Endodermal cell (in vitro differentiated cells): ENCODE measurements at regions not wholly inside any gene's neighbourhood (a gene's known extent, or its start where the extent isn't known, plus 50 kb on each side); places are given as distances from the start of the nearest gene placed in this dataset.
"Not testable (repeated sequence)": the region's sequence is repeated elsewhere in the genome, so short reads cannot be mapped to it uniquely, and the experiment has no call there.

ENCODE experiments used
- DNase-seq: peaks from one replicate; pipeline ENCODE4 v3.0.0-alpha.2; 2017
- H3K27ac ChIP-seq: 2 replicates; pipeline ENCODE4 v1.5.1; 2013; ENCODE audit warnings: mild to moderate bottlenecking, low read depth, low read length, moderate library complexity
- H3K27me3 ChIP-seq: 2 replicates; pipeline ENCODE4 v1.6.1; 2013; ENCODE audit warnings: mild to moderate bottlenecking, low read length, moderate library complexity; ENCODE audit not compliant: insufficient read depth, control insufficient read depth, poor library complexity, severe bottlenecking
- H3K36me3 ChIP-seq: 2 replicates; pipeline ENCODE4 v1.7.0; 2013; ENCODE audit warnings: mild to moderate bottlenecking, low read length, moderate library complexity; ENCODE audit not compliant: control insufficient read depth, insufficient read depth
- H3K4me1 ChIP-seq: one replicate; pipeline ENCODE4 v1.7.0; 2013; ENCODE audit warnings: low read length; ENCODE audit not compliant: control insufficient read depth, insufficient read depth
- H3K4me3 ChIP-seq: 2 replicates; pipeline ENCODE4 v1.5.1; 2013; ENCODE audit warnings: mild to moderate bottlenecking, low read length, moderate library complexity
- H3K9ac ChIP-seq: 2 replicates; pipeline ENCODE4 v1.6.1; 2013; ENCODE audit warnings: mild to moderate bottlenecking, low read length, moderate library complexity; ENCODE audit not compliant: poor library complexity, severe bottlenecking; ENCODE audit errors: extremely low read depth
- H3K9me3 ChIP-seq: 2 replicates; pipeline ENCODE4 v1.6.1; 2013; ENCODE audit warnings: mild to moderate bottlenecking, low read length, moderate library complexity; ENCODE audit not compliant: control insufficient read depth
- H3K27ac Mint-ChIP-seq: 2 replicates; pipeline ENCODE4 v1.8.0; 2020; ENCODE audit warnings: mixed read lengths
- H3K27me3 Mint-ChIP-seq: 2 replicates; pipeline ENCODE4 v1.8.0; 2021; ENCODE audit warnings: mild to moderate bottlenecking, mixed read lengths; ENCODE audit not compliant: insufficient read depth
- H3K36me3 Mint-ChIP-seq: 2 replicates; pipeline ENCODE4 v1.8.0; 2020; ENCODE audit warnings: low read depth, mixed read lengths
- H3K4me1 Mint-ChIP-seq: 2 replicates; pipeline ENCODE4 v1.8.0; 2020; ENCODE audit warnings: mixed read lengths
- H3K4me3 Mint-ChIP-seq: 2 replicates; pipeline ENCODE4 v1.8.0; 2020; ENCODE audit warnings: mild to moderate bottlenecking, moderate library complexity, mixed read lengths
- H3K9me3 Mint-ChIP-seq: 2 replicates; pipeline ENCODE4 v1.8.0; 2020; ENCODE audit warnings: mild to moderate bottlenecking, mixed read lengths
- CTCF ChIP-seq: fragments of 200-600 bp; sonication (generic); conservative IDR thresholded peaks from 2 replicates; pipeline ENCODE4 v1.5.0; 2021; ENCODE audit warnings: antibody characterized with exemption, mild to moderate bottlenecking
- WGBS, 2 experiments: methylation state at CpG; one replicate each; pipeline versions ENCODE4 v1.1.5 to v1.1.7; 2013; ENCODE audit warnings: missing lambda C conversion rate in 2 of 2, mixed read lengths in 1 of 2; ENCODE audit not compliant: insufficient coverage in 1 of 2, insufficient read length in 1 of 2; 5-methylcytosine and 5-hydroxymethylcytosine counted together

DNA sequence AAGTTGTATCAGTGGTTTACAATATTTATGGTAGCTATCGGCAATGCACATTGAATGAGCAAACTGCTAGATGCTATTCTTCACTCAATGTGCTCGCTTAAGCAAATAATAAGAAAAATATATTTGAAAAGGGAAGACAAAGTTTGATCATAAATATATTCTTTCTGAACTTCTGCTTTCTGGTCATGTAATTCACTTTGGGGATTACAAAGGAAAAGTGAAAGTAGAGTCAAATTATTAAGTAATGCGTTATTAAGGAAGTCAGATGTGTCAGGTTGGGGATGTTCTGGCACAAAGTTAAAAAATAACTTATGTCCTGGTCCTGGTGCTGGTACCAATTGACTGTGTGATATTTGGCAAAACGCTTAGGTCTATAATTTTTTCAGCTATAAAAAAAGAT is 98.0 kb upstream of the TRIM77 start:
- no peaks in the 10 kb centered on the region for H3K36me3 Mint-ChIP-seq
- no peak overlapping the region for H3K4me3 Mint-ChIP-seq
- DNase-seq: no peak
- H3K27ac ChIP-seq: no peak overlapping the region
- no peak overlapping the region for H3K4me3 ChIP-seq
- no peak for TF ChIP-seq CTCF
- WGBS, 2 experiments: 96% methylated on average over 3 of the region's 4 CpGs; no CpG with 5 or more reads in 1 of the 2 experiments
- H3K9ac ChIP-seq: no peak overlapping the region
- no peak overlapping the region for H3K27ac Mint-ChIP-seq
- no peaks in the 10 kb centered on the region for H3K4me1 ChIP-seq
- no peaks in the 10 kb centered on the region for H3K9me3 Mint-ChIP-seq
- H3K9me3 ChIP-seq: no peaks in the 10 kb centered on the region
- H3K27me3 ChIP-seq: no peaks in the 10 kb centered on the region
- H3K36me3 ChIP-seq: no peaks in the 10 kb centered on the region
- H3K4me1 Mint-ChIP-seq: peaks cover 9% of the 10 kb centered on the region
- H3K27me3 Mint-ChIP-seq: no peaks in the 10 kb centered on the region

DNA sequence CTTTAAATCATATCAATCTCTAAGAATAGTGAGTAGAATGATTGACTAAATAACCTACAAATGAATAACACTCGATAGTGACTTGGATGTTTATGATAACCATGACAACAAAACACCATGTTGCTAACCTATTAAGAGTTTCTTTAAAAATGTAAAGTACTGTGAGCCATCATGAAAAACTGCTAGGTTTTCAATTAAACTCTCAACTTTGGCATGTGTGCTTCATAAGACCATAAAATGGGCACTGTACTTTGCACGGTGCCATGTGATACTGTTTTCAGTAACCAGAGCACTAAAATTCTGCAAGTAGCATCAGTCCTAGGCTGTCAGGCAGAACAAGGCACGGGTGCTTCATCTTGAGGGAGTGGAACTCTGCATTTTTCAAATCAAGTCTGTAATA is 96.2 kb upstream of the TRIM77 start:
- no peaks in the 10 kb centered on the region for H3K27me3 ChIP-seq
- no peaks in the 10 kb centered on the region for H3K4me1 ChIP-seq
- no peaks in the 10 kb centered on the region for H3K36me3 Mint-ChIP-seq
- H3K9me3 ChIP-seq: no peaks in the 10 kb centered on the region
- no peaks in the 10 kb centered on the region for H3K9me3 Mint-ChIP-seq
- peaks cover 4% of the 10 kb centered on the region for H3K4me1 Mint-ChIP-seq
- H3K4me3 ChIP-seq: no peak overlapping the region
- no peak overlapping the region for H3K27ac Mint-ChIP-seq
- TF ChIP-seq CTCF: no peak
- no peak overlapping the region for H3K4me3 Mint-ChIP-seq
- no peaks in the 10 kb centered on the region for H3K27me3 Mint-ChIP-seq
- 86 to 97% methylated on average over 1 to 2 of the region's 3 CpGs for WGBS, 2 experiments
- no peaks in the 10 kb centered on the region for H3K36me3 ChIP-seq
- no peak overlapping the region for H3K27ac ChIP-seq
- no peak overlapping the region for H3K9ac ChIP-seq
- no peak for DNase-seq

DNA sequence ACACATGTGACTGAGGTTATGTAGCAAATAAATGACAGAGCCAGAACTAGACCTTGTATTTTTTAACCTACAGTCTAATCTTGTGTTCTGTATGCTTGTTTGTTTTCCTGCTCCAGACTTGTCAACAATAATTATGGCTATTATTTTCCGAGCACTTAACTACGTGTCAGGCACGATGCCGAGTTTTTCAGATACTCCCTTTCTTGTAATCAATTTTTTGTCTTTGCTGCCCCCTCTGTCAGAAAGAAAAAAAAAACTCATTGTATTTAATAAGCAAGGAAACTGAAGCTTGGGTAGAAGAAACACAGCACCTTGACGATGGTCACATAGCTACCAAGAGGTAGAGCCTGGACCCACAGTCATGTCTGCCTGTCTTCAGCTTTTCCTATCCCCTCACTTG is 95.7 kb upstream of the TRIM77 start:
- not testable (repeated sequence) for H3K27ac ChIP-seq, H3K9ac ChIP-seq, H3K4me3 Mint-ChIP-seq, H3K27me3 Mint-ChIP-seq, H3K4me1 ChIP-seq, H3K27me3 ChIP-seq, H3K9me3 ChIP-seq, H3K36me3 Mint-ChIP-seq, H3K4me3 ChIP-seq, DNase-seq, H3K4me1 Mint-ChIP-seq, H3K36me3 ChIP-seq, H3K27ac Mint-ChIP-seq, H3K9me3 Mint-ChIP-seq
- peak; percentile 60 for TF ChIP-seq CTCF
- 78 to 83% methylated on average over 5 of the region's 5 CpGs for WGBS, 2 experiments
